B cell (primary cell): ENCODE measurements at regions not wholly inside any gene's neighbourhood (a gene's known extent, or its start where the extent isn't known, plus 50 kb on each side); places are given as distances from the start of the nearest gene placed in this dataset.
"Not testable (repeated sequence)": the region's sequence is repeated elsewhere in the genome, so short reads cannot be mapped to it uniquely, and the experiment has no call there.

Experiments
- CTCF ChIP-seq: fragments of 200-600 bp; IDR thresholded peaks from one replicate; pipeline ENCODE4 v1.8.0; 2022; ENCODE audit warnings: antibody characterized with exemption, mild to moderate bottlenecking
- EZH2 ChIP-seq: IDR thresholded peaks from 2 replicates; pipeline ENCODE4 v1.6.1; 2012; ENCODE audit warnings: borderline replicate concordance, low read depth, mild to moderate bottlenecking, moderate library complexity, low read length; ENCODE audit not compliant: insufficient read depth, poor library complexity, severe bottlenecking

GRCh38 chr10:43834751-43835150, 186.1 kb upstream of the ZNF32 start:
- not testable (repeated sequence) for TF ChIP-seq CTCF, EZH2
